ENCODE measurements at regions not wholly inside any gene's neighbourhood (a gene's known extent, or its start where the extent isn't known, plus 50 kb on each side); places are given as distances from the start of the nearest gene placed in this dataset.

- Histone ChIP-seq H3K79me2 (ENCODE audit: control insufficient read depth, insufficient read depth, low read length) (no peaks in the 10 kb centered on the region), H3K9ac (ENCODE audit: insufficient read depth, low read length) (no peak overlapping the region), H4K20me1 (ENCODE audit: control insufficient read depth, extremely low read depth, insufficient read depth, low read length) (no peaks in the 10 kb centered on the region), H3K4me2 (ENCODE audit: extremely low read depth, insufficient read depth, low read length) (no peak overlapping the region), H3K9me3 (ENCODE audit: control insufficient read depth, insufficient read depth, low read depth, low read length) (no peaks in the 10 kb centered on the region), H3K27ac (ENCODE audit: insufficient read depth, low read length) (no peak overlapping the region), H2AFZ (ENCODE audit: low read length) (no peak overlapping the region), H3K4me1 (ENCODE audit: control insufficient read depth, extremely low read depth, insufficient read depth, low read length) (peaks cover 2% of the 10 kb centered on the region), H3K36me3 (ENCODE audit: control insufficient read depth, insufficient read depth, low read length) (no peaks in the 10 kb centered on the region), H3K27me3 (ENCODE audit: control insufficient read depth, insufficient read depth, low read length) (no peaks in the 10 kb centered on the region), H3K4me3 (replicated peaks in 1 of 4; ENCODE audit: control extremely low read depth in 1 of 4, insufficient read depth in 1 of 4, low read depth in 3 of 4, low read length in 4 of 4) (no peak overlapping the region)
- no peak for TF ChIP-seq EZH2 (IDR thresholded peaks at IDR 0.05; ENCODE audit: low read length, missing control alignments)
- TF ChIP-seq CTCF (conservative IDR thresholded peaks at IDR 0.05 in 1 of 2, IDR thresholded peaks at IDR 0.05 in 1 of 2; ENCODE audit: low read depth in 1 of 2, low read length in 2 of 2): no peak
- DNase-seq (ENCODE audit: low read depth in 2 of 2): no peak
Observed at GRCh38 chr18:73711256-73711655, 436.4 kb downstream of the FBXO15 start.

GRCh38 chr18:73708591-73708990 lies 439.0 kb downstream of the FBXO15 start:
- Histone ChIP-seq H3K4me3 (replicated peaks in 1 of 4; ENCODE audit: control extremely low read depth in 1 of 4, insufficient read depth in 1 of 4, low read depth in 3 of 4, low read length in 4 of 4) (no peak overlapping the region), H4K20me1 (ENCODE audit: control insufficient read depth, extremely low read depth, insufficient read depth, low read length) (no peaks in the 10 kb centered on the region), H3K4me1 (ENCODE audit: control insufficient read depth, extremely low read depth, insufficient read depth, low read length) (no peaks in the 10 kb centered on the region), H3K36me3 (ENCODE audit: control insufficient read depth, insufficient read depth, low read length) (no peaks in the 10 kb centered on the region), H2AFZ (ENCODE audit: low read length) (no peak overlapping the region), H3K27me3 (ENCODE audit: control insufficient read depth, insufficient read depth, low read length) (no peaks in the 10 kb centered on the region), H3K9me3 (ENCODE audit: control insufficient read depth, insufficient read depth, low read depth, low read length) (no peaks in the 10 kb centered on the region), H3K79me2 (ENCODE audit: control insufficient read depth, insufficient read depth, low read length) (no peaks in the 10 kb centered on the region), H3K9ac (ENCODE audit: insufficient read depth, low read length) (no peak overlapping the region), H3K27ac (ENCODE audit: insufficient read depth, low read length) (no peak overlapping the region), H3K4me2 (ENCODE audit: extremely low read depth, insufficient read depth, low read length) (no peak overlapping the region)
- no peak for TF ChIP-seq EZH2 (IDR thresholded peaks at IDR 0.05; ENCODE audit: low read length, missing control alignments)
- TF ChIP-seq CTCF (conservative IDR thresholded peaks at IDR 0.05 in 1 of 2, IDR thresholded peaks at IDR 0.05 in 1 of 2; ENCODE audit: low read depth in 1 of 2, low read length in 2 of 2): no peak
- no peak for DNase-seq (ENCODE audit: low read depth in 2 of 2)

GRCh38 chr18:73707035-73707434 lies 440.6 kb downstream of the FBXO15 start:
- Histone ChIP-seq H3K27ac (ENCODE audit: insufficient read depth, low read length) (no peak overlapping the region), H4K20me1 (ENCODE audit: control insufficient read depth, extremely low read depth, insufficient read depth, low read length) (no peaks in the 10 kb centered on the region), H2AFZ (ENCODE audit: low read length) (no peak overlapping the region), H3K9me3 (ENCODE audit: control insufficient read depth, insufficient read depth, low read depth, low read length) (no peaks in the 10 kb centered on the region), H3K27me3 (ENCODE audit: control insufficient read depth, insufficient read depth, low read length) (no peaks in the 10 kb centered on the region), H3K79me2 (ENCODE audit: control insufficient read depth, insufficient read depth, low read length) (no peaks in the 10 kb centered on the region), H3K36me3 (ENCODE audit: control insufficient read depth, insufficient read depth, low read length) (no peaks in the 10 kb centered on the region), H3K4me2 (ENCODE audit: extremely low read depth, insufficient read depth, low read length) (no peak overlapping the region), H3K4me1 (ENCODE audit: control insufficient read depth, extremely low read depth, insufficient read depth, low read length) (no peaks in the 10 kb centered on the region), H3K9ac (ENCODE audit: insufficient read depth, low read length) (no peak overlapping the region), H3K4me3 (replicated peaks in 1 of 4; ENCODE audit: control extremely low read depth in 1 of 4, insufficient read depth in 1 of 4, low read depth in 3 of 4, low read length in 4 of 4) (no peak overlapping the region)
- TF ChIP-seq EZH2 (IDR thresholded peaks at IDR 0.05; ENCODE audit: low read length, missing control alignments) (no peak), CTCF (conservative IDR thresholded peaks at IDR 0.05 in 1 of 2, IDR thresholded peaks at IDR 0.05 in 1 of 2; ENCODE audit: low read depth in 1 of 2, low read length in 2 of 2) (no peak)
- peak; percentile 54 to 62 for DNase-seq (ENCODE audit: low read depth in 2 of 2)

Data from fibroblast of lung (primary cell).